ENCODE measurements at regions not wholly inside any gene's neighbourhood (a gene's known extent, or its start where the extent isn't known, plus 50 kb on each side); places are given as distances from the start of the nearest gene placed in this dataset.

- no peak for TF ChIP-seq EZH2 (optimal IDR thresholded peaks at IDR 0.05; ENCODE audit: low read depth, low read length)
- TF ChIP-seq CTCF (IDR thresholded peaks at IDR 0.05; ENCODE audit: low read length) = no peak
- TF ChIP-seq EZH2phosphoT487 (IDR thresholded peaks at IDR 0.05; ENCODE audit: low read length) = no peak
Measured at GRCh38 chr3:74366331-74366730, 248.1 kb downstream of the CNTN3 start.
